HG03135 (cell line): ENCODE measurements at regions not wholly inside any gene's neighbourhood (a gene's known extent, or its start where the extent isn't known, plus 50 kb on each side); places are given as distances from the start of the nearest gene placed in this dataset.

Experiments used
- ATAC-seq: cut with Tn5 transposase; IDR thresholded peaks from one replicate; pipeline ENCODE4 v1.9.1; 2021; ENCODE audit warnings: mild to moderate bottlenecking, moderate library complexity; ENCODE audit not compliant: unreplicated experiment

DNA sequence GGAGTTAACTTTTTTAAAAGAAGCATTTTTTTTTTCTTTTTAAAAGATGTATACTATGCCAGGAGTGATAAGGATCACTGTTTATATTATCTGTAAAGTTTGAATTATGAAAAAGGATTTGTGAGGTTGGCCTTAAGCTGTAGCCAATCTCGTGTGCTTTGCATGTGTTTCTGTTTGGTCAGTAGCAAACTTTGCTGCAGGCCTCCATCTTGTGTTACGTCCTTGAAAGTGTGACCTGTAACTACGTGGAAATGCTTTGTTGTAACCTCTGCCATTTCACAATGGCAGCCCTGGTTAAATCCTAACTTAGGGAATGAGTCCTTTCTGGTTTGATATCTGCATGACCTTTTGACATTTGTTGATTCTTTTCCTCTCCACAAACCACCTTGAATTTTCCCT, 1345.6 kb downstream of the NSUN3 start:
- no peak for ATAC-seq

DNA sequence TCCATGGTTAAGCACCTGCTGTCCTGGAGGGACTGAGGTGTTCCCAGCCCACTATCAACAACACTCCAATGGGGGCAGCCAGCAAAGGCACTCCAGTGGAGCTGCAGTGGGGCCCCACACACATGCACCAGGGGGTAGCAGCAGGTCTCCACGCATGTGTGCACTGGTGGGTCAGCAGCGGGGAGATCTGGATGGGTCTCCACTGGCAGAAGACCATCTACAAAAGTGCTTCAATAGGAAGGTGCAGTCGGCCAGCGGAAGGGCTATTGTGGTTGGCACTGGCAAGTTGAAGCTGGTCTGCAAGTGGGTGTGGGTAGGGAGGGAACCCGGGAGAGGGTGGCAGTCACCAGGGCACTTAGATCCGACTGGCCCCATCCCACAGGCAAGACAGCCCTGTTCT, 1355.4 kb downstream of the NSUN3 start:
- ATAC-seq = no peak

DNA sequence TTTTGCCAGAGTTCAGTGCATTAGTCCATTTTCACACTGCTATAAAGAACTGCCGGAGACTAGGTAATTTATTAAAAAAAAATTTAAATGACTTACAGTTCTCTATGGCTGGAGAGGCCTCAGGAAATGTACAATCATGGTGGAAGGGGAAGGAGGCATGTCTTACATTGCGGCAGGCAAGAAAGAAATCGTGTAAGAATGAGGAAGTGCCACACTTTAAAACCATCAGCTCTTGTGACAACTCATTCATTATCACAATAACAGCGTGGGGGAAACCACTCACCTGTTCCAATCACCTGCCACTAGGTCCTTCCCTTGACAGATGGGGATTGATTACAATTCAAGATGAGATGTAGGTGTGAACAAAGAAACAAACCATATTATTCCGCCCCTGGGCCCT, 1361.4 kb downstream of the NSUN3 start:
- no peak for ATAC-seq

DNA sequence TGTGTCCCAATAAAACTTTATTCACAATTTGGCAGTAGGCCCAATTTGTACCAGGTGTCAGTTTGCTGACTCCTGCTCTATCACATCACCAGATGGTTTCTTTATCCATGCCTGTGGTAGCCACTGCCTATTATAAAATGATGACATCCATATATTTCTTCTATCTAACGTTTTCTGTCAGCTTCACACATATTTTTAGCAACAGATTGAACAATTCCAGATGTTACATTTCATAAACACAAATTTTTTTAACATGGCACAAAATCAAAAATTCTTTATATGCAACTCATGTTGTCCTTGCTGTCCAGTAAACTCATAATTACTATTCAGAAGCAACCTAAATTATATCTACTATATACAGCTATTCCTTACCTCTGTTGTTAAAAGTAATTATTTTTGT, 1371.6 kb downstream of the NSUN3 start:
- no peak for ATAC-seq

DNA sequence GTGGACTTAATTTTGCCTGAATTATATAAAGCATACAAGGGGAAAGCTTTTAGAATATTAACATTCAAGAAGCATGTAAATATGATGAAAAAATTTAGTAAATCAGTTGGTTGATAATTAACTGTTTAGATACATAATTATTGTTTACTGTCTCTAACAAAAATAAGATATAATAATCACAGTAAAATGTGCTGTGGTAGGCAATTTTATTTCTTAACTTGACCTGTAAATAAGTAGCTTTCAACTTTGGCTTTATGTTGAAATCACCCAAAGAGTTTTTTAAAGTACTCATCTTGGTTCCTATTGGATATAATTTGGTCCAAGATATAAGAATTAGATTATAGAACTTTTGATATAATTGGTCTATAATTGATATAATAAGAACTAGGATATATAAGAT, 1374.5 kb downstream of the NSUN3 start:
- no peak for ATAC-seq

DNA sequence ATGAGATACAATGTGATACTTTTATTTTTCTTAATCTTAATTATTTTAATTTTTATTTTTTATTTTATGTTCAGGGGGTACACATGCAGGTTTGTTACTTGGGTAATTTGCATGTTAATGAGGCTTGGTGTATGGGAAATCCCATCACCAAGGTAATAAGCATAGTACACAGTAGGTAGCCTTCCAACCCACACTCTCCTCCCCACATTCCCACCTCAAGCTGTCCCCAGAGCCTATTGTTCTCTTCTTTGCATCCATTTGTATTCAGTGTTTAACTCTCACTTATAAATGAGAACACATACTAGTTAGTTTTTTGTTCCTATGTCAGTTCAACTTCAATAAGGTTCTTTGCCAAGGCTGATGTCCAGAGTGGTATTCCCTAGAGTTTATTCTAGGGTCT, 1375.4 kb downstream of the NSUN3 start:
- ATAC-seq = no peak

DNA sequence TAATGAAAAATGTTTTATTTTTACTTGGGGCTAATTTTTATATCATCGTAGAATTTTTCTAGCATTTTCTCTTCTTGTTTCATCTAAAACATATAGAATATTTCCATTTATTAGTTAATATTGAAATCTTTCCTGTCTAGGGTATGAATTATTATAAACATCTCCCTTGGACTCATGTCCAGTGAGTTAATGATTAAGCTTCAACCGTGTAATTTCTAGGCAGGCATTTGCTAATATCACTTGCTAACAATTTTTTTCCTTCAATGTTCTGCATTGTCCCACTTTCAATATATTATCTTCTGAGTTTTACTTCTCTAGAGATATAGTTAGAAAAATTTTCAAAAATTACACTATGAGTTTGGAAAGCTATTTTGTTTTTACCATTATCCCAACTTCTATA, 1371.6 kb upstream of the EPHA6 start:
- ATAC-seq = no peak

DNA sequence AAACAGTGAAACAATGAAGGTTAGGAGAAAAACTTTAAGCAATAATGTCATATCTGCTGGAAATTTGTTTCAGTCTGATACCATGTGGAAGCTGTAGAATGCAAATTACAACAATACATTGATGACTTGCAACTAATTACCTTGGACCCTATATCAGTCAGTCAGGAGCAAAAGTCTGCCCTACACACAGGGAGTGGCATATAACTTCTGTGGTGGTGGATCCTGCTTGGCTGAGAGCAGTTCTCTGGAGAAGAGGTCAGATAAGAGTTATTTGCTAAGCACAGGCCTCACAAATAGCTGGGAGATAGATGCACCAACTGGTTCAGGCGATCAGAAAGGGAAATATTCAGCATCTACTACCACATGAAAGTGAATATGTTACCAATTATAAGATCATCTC, 1364.6 kb upstream of the EPHA6 start:
- no peak for ATAC-seq

DNA sequence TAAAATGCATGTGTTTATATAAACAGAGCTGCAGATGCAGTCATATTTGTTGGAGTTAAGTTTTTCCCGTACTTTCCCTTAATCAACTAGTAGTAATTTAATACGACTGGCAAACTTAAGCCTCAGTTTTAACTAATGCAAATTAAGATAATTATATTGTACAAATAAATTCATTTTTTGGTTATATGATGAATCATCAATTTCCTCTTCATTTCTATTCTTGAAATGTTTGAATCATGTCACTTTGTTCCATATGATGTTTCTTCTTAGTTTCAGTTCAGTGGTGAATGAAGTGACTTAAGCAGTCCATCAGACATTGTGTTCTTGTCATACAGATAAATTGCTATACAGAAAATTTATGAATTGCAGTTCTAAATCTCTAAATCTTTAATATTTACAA, 1361.2 kb upstream of the EPHA6 start:
- no peak for ATAC-seq

DNA sequence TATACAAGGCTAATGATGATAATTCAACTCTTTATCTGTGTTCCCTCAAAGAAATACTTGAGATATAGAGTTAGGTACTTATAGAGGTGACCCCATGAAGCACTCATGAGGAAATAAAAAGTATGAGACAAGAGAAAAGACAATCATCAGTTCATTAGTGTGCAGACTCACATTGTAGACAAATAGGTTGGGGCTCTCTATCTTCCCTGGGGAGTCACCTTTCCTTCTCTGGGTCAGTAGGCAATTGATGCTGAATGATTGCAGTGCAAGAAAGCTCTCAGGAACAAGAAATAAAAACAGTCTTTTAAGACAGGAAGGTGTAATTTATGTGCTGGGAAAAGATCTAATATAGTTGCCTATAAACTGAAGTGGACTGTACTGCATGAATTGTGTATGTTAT, 1357.6 kb upstream of the EPHA6 start:
- no peak for ATAC-seq

DNA sequence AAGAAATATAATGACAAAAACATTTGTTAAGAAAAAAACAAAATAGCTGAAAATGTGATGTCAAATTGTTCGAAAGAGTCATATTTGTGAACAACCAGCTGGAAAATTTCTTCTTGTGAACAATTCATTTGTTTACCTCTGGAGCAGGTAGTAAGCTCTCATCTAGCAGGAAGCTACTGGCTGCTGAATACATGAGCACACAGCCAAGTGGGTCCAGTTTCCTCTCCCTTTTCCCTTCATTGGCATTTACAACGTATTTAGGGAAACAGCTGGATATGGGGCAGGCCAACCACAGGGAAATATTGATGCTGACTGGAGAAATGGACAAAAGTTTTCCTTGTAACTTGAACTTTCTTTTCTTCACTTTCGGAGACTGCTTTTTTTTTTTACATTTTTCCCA, 1354.7 kb upstream of the EPHA6 start:
- ATAC-seq = no peak

DNA sequence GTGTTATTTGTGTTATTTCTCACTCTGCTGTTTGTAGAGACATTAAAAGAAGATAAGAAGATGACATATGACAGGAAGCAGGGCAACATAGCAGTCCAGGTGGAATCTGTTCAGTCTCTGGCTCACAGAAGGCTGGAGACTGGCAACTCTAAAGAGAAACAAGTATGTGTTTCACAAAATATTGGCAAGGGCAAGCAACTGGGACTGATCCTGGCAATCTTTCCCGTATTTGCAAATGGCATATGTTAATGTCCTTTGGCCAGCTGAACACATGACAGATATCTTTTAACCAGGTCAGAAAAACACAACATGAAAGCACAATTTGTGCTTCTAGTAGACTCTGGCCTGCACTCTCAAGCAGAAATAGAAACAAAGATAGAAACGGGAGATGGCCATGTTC, 1354.1 kb upstream of the EPHA6 start:
- ATAC-seq = no peak

DNA sequence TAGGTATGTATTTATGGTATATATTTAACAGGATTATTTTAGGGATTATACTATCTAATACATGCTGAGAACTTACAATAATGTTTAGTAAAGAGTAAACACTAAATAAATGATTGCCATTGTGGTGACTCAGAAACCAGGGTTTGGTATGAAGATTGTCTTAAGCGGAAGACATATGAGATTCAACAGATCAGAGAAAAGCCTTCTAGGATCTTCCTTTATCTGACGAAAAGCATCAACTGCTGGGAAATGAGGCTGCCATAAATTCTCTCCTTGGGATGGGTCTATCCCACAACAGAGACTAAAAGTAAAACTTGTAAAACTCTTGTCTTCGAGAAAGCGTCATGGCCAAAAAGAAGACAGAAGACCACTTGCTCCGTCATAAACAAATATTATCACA, 1352.2 kb upstream of the EPHA6 start:
- ATAC-seq = no peak

DNA sequence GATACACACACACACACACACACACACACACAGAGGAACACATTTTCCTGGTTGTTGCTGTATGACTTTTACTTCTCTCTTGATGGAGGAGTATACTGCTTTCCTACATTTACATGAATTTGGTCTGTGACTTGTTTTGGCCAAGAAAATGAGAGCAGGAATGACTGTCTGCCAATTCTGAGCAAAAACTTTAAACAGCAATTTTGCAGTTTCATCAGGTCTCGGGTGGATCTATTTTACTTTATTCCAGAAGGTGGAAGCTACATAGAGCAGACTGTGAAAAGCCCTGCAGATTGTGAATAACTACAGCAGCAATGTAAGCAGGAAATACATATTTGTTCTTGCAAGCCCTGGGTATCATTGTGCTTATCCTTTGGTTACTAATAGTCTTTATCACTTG, 1350.0 kb upstream of the EPHA6 start:
- no peak for ATAC-seq

DNA sequence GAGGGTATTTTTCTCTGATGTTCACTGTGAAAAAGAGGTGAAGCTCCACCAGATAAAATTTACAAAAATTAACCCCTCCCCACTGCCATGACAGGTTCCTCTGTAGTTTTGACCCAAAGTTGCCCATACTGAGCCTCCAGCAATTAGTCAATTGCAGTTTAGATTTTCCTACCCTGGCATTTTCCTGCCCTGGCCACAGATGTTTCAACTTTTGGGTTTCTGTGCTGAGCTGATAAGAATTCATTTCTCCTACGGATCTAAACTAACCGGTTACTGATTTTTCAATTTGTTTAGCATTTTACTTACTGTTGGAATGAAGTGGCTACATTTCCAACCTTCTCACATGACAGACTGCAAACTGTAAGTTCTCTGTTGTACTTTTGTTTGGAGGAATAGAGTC, 1346.1 kb upstream of the EPHA6 start:
- no peak for ATAC-seq

DNA sequence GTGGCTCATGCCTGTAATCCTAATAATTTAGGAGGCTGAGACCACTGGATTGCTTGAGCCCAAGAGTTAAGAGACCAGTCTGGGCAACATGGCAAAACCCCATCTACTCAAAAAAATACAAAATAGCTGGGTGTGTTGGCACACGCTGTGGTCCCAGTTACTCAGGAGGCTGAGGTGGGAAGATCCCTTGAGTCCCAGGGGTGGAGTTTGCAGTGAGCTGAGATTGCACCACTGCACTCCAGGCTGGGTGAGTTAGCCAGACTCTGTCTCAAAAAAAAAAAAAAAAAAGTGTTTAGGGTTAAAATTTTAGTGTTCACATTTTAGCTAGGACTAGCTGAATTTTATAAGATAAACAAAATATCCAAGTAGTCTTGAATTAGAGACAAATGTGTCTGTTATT, 1340.1 kb upstream of the EPHA6 start:
- no peak for ATAC-seq

DNA sequence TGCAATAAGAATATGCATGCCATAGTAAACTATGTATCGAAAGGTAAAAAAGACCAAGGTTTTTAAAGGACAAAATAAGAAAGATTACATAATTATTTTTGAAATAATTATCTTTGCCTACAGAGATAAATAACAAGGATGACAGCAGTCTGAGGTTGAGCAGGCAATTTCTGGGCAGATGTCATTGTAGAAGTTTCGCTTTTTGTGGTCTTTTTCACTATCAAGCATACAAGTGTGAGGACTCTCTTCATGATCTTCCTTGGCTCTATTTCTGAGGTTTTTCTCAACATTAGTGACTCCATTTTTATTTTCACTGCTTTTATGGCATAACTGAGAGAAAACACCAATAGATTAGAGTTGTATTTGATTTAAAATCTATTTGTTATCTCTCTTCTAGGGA, 1337.9 kb upstream of the EPHA6 start:
- no peak for ATAC-seq

DNA sequence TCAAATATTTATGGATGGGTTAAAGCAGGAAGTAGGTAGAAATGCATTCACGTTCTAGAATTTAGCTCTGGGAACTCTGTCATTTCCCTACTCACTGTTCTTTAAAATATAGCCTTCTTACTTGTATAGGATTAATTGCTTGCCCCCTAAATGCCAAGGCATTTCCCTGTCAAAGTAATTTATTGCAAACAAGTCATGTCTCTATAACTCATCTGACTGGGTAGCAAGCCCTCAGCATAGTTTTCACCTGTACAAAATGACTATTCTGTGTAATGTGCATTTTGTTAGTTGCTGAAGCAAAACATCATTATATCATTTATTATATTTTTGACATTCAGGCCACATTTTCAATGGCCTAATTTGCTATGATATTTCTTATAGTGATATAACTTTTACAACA, 1308.2 kb upstream of the EPHA6 start:
- ATAC-seq = no peak

DNA sequence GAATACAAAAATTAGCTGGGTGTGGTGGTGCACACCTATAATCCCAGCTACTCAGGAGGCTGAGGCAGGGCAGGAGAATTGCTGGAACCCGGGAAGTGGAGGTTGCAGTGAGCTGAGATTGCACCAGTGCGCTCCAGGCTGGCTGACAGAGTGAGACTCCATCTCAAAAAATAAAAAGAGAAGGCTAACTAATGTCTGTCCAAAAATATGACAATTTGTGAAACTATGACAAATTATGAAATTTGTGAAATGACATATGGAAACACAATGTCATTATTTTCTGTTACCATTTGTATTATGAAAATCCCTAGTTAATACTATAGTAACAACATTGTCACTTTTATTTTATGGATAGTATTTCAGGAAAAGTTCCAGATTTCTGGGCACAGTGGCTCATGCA, 1306.3 kb upstream of the EPHA6 start:
- ATAC-seq = no peak

DNA sequence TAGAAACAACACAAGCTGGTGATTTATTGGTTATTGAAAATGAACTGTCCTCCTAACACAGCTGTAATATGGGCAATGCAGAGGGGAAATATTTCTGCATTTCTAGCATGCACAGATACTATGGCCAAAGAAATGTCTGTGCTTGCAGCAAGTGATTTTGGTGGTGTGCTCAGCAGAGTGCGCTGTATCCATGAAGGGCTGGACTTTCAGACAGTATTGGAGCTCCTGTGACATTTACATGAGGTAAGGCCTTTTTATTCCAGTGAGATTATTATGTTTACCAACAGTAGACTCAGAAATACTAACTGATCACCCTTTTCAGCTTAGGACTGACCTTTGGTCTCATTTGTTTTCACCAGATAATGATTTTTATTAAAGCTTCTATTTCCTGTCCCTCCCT, 1302.6 kb upstream of the EPHA6 start:
- ATAC-seq = no peak

DNA sequence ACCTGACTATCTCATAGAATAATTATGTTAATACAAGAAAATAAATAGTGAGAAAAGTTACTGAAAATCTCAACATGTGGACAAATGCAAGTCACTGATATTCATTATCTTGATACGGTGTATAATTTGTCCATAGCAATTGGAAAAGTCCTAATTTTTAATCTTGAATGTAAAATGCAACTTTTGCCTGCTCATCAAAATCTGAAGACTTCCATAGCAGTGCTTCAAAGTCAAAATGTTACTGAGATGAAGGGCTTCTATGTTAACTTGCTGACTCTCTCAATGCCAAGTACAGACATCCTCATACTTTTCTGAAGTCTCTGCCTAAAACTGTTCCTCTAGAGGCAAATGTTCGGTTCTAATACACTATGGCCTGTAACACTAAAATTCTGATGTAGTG, 1300.1 kb upstream of the EPHA6 start:
- no peak for ATAC-seq

DNA sequence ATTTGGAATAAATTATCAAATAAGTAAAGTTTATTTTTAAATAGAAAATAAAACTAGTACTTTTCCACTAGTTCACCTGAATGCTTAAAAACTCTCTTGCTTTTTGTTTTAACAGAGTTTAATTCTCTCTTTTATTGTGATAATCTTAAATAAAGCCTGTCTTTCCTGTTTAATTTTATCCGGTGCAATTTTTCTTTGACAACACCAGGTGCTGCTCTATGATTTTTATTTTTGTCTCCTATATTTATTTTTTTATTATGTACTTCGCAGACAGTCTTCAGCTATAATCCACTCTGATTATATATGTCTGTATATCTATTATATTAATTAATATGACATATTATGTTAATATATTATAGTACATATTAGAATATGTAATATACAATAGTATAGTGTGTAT, 1293.0 kb upstream of the EPHA6 start:
- no peak for ATAC-seq

DNA sequence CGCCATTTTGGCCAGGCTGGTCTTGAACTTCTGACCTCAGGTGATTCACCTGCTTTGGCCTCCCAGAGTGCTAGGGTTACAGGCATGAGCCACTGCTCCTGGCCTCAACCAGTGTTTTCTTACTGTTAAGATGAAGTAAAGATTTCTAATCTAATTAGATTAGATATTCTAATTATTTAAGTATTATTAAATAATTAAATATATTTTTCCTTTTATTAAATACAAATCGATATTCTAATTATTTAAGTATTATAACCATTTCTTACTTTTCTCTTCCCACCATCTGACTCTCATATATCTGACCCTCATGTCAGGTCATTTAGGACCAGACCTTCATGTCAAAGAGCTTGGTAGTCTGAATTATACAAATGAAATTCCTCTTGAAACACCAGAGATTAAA, 1291.9 kb upstream of the EPHA6 start:
- no peak for ATAC-seq

DNA sequence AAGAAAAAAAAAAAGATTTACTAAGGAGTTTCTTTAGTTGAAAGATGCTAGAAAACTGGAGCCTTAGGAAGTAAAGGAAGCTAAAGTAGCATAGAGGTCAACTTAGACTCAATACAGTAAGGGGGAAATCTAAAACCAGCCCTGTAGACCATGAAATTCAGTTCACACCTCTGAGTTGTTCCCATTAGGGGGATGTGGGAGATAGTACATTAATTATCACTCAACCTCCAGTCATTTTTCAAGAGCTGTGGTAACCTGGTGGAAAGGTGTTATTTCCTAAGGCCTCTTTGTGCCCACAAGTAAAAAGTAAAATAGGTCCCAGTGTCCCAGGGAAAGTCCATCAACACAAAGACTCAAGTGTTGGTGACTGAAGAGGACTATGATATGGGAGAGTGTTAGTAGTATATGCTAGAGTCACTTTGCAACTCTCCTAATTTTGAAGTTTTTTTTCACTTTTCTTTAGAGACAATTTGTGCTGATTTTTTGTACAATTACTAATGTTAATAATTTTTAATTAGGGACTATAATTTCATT, 1274.4 kb upstream of the EPHA6 start:
- no peak for ATAC-seq
